DOHH2 (cell line): ENCODE measurements at regions not wholly inside any gene's neighbourhood (a gene's known extent, or its start where the extent isn't known, plus 50 kb on each side); places are given as distances from the start of the nearest gene placed in this dataset.

ENCODE experiments used
- EZH2phosphoT487 ChIP-seq: fragments of 200-600 bp; sonication (generic); IDR thresholded peaks from 2 replicates; pipeline ENCODE4 v1.6.1; 2017; ENCODE audit warnings: borderline replicate concordance, mild to moderate bottlenecking, antibody characterized with exemption, low read length, moderate library complexity, mixed read lengths
- TF ChIP-seq, protein P1 (sequence below): fragments of 200-600 bp; sonication (generic); IDR thresholded peaks from one replicate; pipeline ENCODE4 v1.5.1; 2014; ENCODE audit warnings: antibody characterized with exemption, mild to moderate bottlenecking, low read depth, low read length; ENCODE audit not compliant: poor library complexity, severe bottlenecking

DNA sequence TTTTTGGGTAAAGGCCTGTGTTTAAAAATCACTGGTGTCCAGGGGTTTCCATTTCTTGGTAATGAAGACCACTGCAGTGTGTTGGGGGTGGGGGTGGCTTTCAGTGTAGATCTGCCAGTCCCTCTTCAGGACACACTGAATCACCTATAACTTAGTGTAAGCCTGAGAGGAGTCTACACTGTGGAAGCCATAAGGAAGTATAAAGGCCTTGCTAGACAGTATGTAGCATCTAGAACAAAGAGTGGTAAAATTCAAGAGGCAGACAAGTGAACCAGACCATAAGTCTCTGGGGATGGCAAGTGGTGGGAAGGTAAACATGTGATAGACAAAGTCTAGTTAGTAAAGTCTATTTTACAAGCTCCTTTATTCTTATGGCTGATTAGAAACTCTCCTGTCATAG is 191.8 kb downstream of the CCNG2 start:
- TF ChIP-seq, protein P1, sequence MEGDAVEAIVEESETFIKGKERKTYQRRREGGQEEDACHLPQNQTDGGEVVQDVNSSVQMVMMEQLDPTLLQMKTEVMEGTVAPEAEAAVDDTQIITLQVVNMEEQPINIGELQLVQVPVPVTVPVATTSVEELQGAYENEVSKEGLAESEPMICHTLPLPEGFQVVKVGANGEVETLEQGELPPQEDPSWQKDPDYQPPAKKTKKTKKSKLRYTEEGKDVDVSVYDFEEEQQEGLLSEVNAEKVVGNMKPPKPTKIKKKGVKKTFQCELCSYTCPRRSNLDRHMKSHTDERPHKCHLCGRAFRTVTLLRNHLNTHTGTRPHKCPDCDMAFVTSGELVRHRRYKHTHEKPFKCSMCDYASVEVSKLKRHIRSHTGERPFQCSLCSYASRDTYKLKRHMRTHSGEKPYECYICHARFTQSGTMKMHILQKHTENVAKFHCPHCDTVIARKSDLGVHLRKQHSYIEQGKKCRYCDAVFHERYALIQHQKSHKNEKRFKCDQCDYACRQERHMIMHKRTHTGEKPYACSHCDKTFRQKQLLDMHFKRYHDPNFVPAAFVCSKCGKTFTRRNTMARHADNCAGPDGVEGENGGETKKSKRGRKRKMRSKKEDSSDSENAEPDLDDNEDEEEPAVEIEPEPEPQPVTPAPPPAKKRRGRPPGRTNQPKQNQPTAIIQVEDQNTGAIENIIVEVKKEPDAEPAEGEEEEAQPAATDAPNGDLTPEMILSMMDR, result no peak
- TF ChIP-seq EZH2phosphoT487, result no peak
